A549 (cell line): ENCODE measurements at regions not wholly inside any gene's neighbourhood (a gene's known extent, or its start where the extent isn't known, plus 50 kb on each side); places are given as distances from the start of the nearest gene placed in this dataset.

Experiments used
- CHD4 ChIP-seq: fragments of 200-600 bp; sonication (generic); IDR thresholded peaks from 2 replicates; pipeline ENCODE4 v1.6.1; 2016; ENCODE audit warnings: antibody characterized with exemption, mild to moderate bottlenecking, borderline replicate concordance
- EP300 ChIP-seq, 2 experiments: fragments of >200 bp; sonication (Bioruptor Twin); formaldehyde crosslinking; IDR thresholded peaks; 2 replicates in 1 of 2; 3 replicates in 1 of 2; pipeline ENCODE4 v1.6.1; 2016 to 2017
- HDAC2 ChIP-seq: fragments of 200-600 bp; sonication (generic); IDR thresholded peaks from 2 replicates; pipeline ENCODE4 v1.6.1; 2016
- JUN ChIP-seq, 2 experiments: fragments of >200 bp; sonication (Bioruptor Twin); formaldehyde crosslinking; IDR thresholded peaks; 2 replicates in 1 of 2; 3 replicates in 1 of 2; pipeline ENCODE4 v1.6.1; 2016 to 2017
- POLR2A ChIP-seq: IDR thresholded peaks from 2 replicates; pipeline ENCODE4 v1.6.1; 2012; ENCODE audit warnings: mild to moderate bottlenecking, low read length
- RARB ChIP-seq: fragments of 250-450 bp; sonication (Bioruptor Pico); IDR thresholded peaks from 2 replicates; pipeline ENCODE4 v1.8.0; 2021; ENCODE audit warnings: mild to moderate bottlenecking, moderate library complexity
- TF ChIP-seq, protein P1 (sequence below): fragments of >200 bp; sonication (Bioruptor Twin); formaldehyde crosslinking; IDR thresholded peaks from 3 replicates; pipeline ENCODE4 v1.5.1; 2016
- TF ChIP-seq, protein P2 (sequence below): fragments of 200-600 bp; sonication (generic); IDR thresholded peaks from 2 replicates; pipeline ENCODE4 v1.6.1; 2016; ENCODE audit warnings: antibody characterized with exemption, mild to moderate bottlenecking, moderate library complexity
- TF ChIP-seq, protein P3 (sequence below): fragments of 450-650 bp; IDR thresholded peaks from 2 replicates; pipeline ENCODE4 v1.6.1; 2014; ENCODE audit warnings: antibody characterized with exemption

DNA sequence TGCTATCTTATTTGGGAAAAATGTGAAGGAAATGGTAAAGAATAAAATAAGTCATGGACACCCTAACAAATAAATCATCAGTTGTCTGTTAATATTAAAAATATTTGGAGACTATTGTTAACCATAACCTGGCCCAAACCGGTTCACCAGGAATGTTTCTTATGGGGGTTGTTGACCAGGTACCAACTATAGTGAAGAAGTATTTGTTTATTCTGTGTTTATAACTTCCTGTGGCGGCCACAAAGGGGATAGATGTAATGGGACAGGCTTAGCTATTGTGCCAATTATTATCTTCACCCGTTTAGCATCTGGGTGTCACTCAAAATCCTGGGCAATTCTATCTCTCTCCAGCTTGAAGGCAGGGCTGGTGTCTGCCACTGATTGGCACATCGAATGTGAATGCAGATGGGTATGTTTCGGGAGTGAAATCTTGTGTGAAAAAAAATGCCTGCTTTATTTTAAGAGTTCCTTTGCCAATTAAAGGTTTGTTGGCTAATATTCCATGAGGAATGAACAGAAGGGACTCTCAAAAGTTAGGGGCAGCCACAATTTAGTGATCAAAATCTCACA is 500.9 kb downstream of the ARL4A start:
- TF ChIP-seq POLR2A: no peak
- TF ChIP-seq, protein P1, sequence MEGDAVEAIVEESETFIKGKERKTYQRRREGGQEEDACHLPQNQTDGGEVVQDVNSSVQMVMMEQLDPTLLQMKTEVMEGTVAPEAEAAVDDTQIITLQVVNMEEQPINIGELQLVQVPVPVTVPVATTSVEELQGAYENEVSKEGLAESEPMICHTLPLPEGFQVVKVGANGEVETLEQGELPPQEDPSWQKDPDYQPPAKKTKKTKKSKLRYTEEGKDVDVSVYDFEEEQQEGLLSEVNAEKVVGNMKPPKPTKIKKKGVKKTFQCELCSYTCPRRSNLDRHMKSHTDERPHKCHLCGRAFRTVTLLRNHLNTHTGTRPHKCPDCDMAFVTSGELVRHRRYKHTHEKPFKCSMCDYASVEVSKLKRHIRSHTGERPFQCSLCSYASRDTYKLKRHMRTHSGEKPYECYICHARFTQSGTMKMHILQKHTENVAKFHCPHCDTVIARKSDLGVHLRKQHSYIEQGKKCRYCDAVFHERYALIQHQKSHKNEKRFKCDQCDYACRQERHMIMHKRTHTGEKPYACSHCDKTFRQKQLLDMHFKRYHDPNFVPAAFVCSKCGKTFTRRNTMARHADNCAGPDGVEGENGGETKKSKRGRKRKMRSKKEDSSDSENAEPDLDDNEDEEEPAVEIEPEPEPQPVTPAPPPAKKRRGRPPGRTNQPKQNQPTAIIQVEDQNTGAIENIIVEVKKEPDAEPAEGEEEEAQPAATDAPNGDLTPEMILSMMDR: no peak
- TF ChIP-seq HDAC2: no peak
- no peak for TF ChIP-seq JUN (IDR thresholded peaks at IDR 0.05)
- no peak for TF ChIP-seq CHD4
- TF ChIP-seq, protein P2, sequence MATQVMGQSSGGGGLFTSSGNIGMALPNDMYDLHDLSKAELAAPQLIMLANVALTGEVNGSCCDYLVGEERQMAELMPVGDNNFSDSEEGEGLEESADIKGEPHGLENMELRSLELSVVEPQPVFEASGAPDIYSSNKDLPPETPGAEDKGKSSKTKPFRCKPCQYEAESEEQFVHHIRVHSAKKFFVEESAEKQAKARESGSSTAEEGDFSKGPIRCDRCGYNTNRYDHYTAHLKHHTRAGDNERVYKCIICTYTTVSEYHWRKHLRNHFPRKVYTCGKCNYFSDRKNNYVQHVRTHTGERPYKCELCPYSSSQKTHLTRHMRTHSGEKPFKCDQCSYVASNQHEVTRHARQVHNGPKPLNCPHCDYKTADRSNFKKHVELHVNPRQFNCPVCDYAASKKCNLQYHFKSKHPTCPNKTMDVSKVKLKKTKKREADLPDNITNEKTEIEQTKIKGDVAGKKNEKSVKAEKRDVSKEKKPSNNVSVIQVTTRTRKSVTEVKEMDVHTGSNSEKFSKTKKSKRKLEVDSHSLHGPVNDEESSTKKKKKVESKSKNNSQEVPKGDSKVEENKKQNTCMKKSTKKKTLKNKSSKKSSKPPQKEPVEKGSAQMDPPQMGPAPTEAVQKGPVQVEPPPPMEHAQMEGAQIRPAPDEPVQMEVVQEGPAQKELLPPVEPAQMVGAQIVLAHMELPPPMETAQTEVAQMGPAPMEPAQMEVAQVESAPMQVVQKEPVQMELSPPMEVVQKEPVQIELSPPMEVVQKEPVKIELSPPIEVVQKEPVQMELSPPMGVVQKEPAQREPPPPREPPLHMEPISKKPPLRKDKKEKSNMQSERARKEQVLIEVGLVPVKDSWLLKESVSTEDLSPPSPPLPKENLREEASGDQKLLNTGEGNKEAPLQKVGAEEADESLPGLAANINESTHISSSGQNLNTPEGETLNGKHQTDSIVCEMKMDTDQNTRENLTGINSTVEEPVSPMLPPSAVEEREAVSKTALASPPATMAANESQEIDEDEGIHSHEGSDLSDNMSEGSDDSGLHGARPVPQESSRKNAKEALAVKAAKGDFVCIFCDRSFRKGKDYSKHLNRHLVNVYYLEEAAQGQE: no peak
- no peak for TF ChIP-seq EP300 (IDR thresholded peaks at IDR 0.05)
- TF ChIP-seq RARB (CRISPR knock-in tag): no peak
- TF ChIP-seq, protein P3, sequence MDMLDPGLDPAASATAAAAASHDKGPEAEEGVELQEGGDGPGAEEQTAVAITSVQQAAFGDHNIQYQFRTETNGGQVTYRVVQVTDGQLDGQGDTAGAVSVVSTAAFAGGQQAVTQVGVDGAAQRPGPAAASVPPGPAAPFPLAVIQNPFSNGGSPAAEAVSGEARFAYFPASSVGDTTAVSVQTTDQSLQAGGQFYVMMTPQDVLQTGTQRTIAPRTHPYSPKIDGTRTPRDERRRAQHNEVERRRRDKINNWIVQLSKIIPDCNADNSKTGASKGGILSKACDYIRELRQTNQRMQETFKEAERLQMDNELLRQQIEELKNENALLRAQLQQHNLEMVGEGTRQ: no peak
